Prostate gland (tissue), 2 donors: ENCODE measurements at regions not wholly inside any gene's neighbourhood (a gene's known extent, or its start where the extent isn't known, plus 50 kb on each side); places are given as distances from the start of the nearest gene placed in this dataset.

ENCODE experiments used
- DNase-seq: peaks from one replicate; pipeline ENCODE4 v3.0.0-alpha.2; 2019; ENCODE audit warnings: low spot score
- H3K27ac ChIP-seq, 2 donors: fragments of 200-600 bp; sonication (generic); 2 replicates each; pipeline ENCODE4 v1.5.1; 2017 to 2019
- H3K27me3 ChIP-seq: fragments of 200-600 bp; sonication (generic); replicated peaks from 2 replicates; pipeline ENCODE4 v1.5.1; 2019; ENCODE audit not compliant: insufficient read depth
- H3K36me3 ChIP-seq, 2 donors: fragments of 200-600 bp; sonication (generic); 1 replicate in 1 of 2; 2 replicates in 1 of 2; pipeline versions ENCODE4 v1.5.1 to v1.8.1; 2017 to 2019
- H3K4me1 ChIP-seq: fragments of 200-600 bp; sonication (generic); replicated peaks from 2 replicates; pipeline ENCODE4 v1.5.1; 2019
- H3K4me3 ChIP-seq, 2 donors: fragments of 200-600 bp; sonication (generic); 2 replicates each; pipeline ENCODE4 v1.5.1; 2017 to 2019
- H3K9me3 ChIP-seq: fragments of 200-600 bp; sonication (generic); 2 replicates; pipeline ENCODE4 v1.5.1; 2017
- CTCF ChIP-seq, 4 experiments: fragments of 200-600 bp in 2 of 4; fragments of 450-650 bp in 2 of 4; sonication (generic) in 2 of 4; IDR thresholded peaks; 1 replicate in 3 of 4; 2 replicates in 1 of 4; pipeline ENCODE4 v1.5.1; 2016 to 2019; ENCODE audit warnings: antibody characterized with exemption in 4 of 4, mild to moderate bottlenecking in 2 of 4, moderate library complexity in 2 of 4
- POLR2A ChIP-seq: fragments of 450-650 bp; IDR thresholded peaks from one replicate; pipeline ENCODE4 v1.6.1; 2016; ENCODE audit warnings: antibody characterized with exemption, mild to moderate bottlenecking
- POLR2AphosphoS5 ChIP-seq: sonication (generic); formaldehyde crosslinking; IDR thresholded peaks from one replicate; pipeline ENCODE4 v1.6.1; 2017; ENCODE audit warnings: antibody characterized with exemption
- WGBS: methylation state at CpG from one replicate; pipeline ENCODE4 v1.1.5; 2018; 5-methylcytosine and 5-hydroxymethylcytosine counted together
- intact Hi-C: fragments of 100-400 bp; cut with DNase I; formaldehyde crosslinking; loops from one replicate; pipeline ENCODE4 v1.14.2; 2022

GRCh38 chr11:82494988-82495432 lies 238.7 kb downstream of the FAM181B start:
- DNase-seq = no peak
- intact Hi-C loops = no loop called here
- H3K9me3 ChIP-seq = no peaks in the 10 kb centered on the region
- no peak overlapping the region for H3K27ac ChIP-seq
- WGBS = 46% methylated on average over 3 of the region's 3 CpGs
- no peaks in the 10 kb centered on the region for H3K36me3 ChIP-seq
- TF ChIP-seq POLR2A (no peak), POLR2AphosphoS5 (no peak), CTCF (IDR thresholded peaks at IDR 0.05) (peak in 3 of 4 experiments; percentile 19 to 31 (median 22))
- no peak overlapping the region for H3K4me3 ChIP-seq
- H3K4me1 ChIP-seq = no peaks in the 10 kb centered on the region
- H3K27me3 ChIP-seq = no peaks in the 10 kb centered on the region

GRCh38 chr11:82474876-82475275 lies 258.8 kb downstream of the FAM181B start:
- WGBS = 75% methylated on average over 3 of the region's 3 CpGs
- TF ChIP-seq POLR2AphosphoS5 (no peak), CTCF (IDR thresholded peaks at IDR 0.05) (no peak), POLR2A (no peak)
- intact Hi-C loops = no loop called here
- no peak for DNase-seq
- H3K4me1 ChIP-seq = no peaks in the 10 kb centered on the region
- H3K27ac ChIP-seq = no peak overlapping the region
- H3K27me3 ChIP-seq = no peaks in the 10 kb centered on the region
- no peak overlapping the region for H3K4me3 ChIP-seq
- no peaks in the 10 kb centered on the region for H3K9me3 ChIP-seq
- H3K36me3 ChIP-seq = no peaks in the 10 kb centered on the region

- Histone ChIP-seq H3K27ac (no peak overlapping the region), H3K36me3 (no peaks in the 10 kb centered on the region), H3K9me3 (no peaks in the 10 kb centered on the region), H3K4me3 (no peak overlapping the region), H3K27me3 (no peaks in the 10 kb centered on the region), H3K4me1 (no peaks in the 10 kb centered on the region)
- no peak for DNase-seq
- WGBS = 73% methylated on average over 2 of the region's 2 CpGs
- intact Hi-C loops = no loop called here
- no peak for TF ChIP-seq POLR2A
- no peak for TF ChIP-seq CTCF (IDR thresholded peaks at IDR 0.05)
- TF ChIP-seq POLR2AphosphoS5 = no peak
Observed at GRCh38 chr11:82465481-82465880, 268.2 kb downstream of the FAM181B start.

- Histone ChIP-seq H3K4me3 (no peak overlapping the region), H3K27me3 (no peaks in the 10 kb centered on the region), H3K4me1 (no peaks in the 10 kb centered on the region), H3K36me3 (no peaks in the 10 kb centered on the region), H3K27ac (no peak overlapping the region), H3K9me3 (no peaks in the 10 kb centered on the region)
- 71% methylated on average over 4 of the region's 4 CpGs for WGBS
- intact Hi-C loops = no loop called here
- no peak for DNase-seq
- TF ChIP-seq CTCF (IDR thresholded peaks at IDR 0.05) (no peak), POLR2A (no peak), POLR2AphosphoS5 (no peak)
Observed at GRCh38 chr11:82462608-82463242, 270.9 kb downstream of the FAM181B start.

- Histone ChIP-seq H3K9me3 (no peaks in the 10 kb centered on the region), H3K4me3 (no peak overlapping the region), H3K27ac (no peak overlapping the region), H3K36me3 (no peaks in the 10 kb centered on the region), H3K27me3 (no peaks in the 10 kb centered on the region), H3K4me1 (no peaks in the 10 kb centered on the region)
- no peak for TF ChIP-seq POLR2AphosphoS5
- TF ChIP-seq CTCF (IDR thresholded peaks at IDR 0.05) = no peak
- no peak for DNase-seq
- intact Hi-C loops = no loop called here
- 14% methylated on average over 4 of the region's 4 CpGs for WGBS
Observed at GRCh38 chr11:82458761-82459160, 274.9 kb downstream of the FAM181B start.
